ENCODE measurements at regions not wholly inside any gene's neighbourhood (a gene's known extent, or its start where the extent isn't known, plus 50 kb on each side); places are given as distances from the start of the nearest gene placed in this dataset.

- Histone ChIP-seq H3K9ac (no peak overlapping the region), H3K4me2 (no peak overlapping the region), H3K9me3 (peaks cover 11% of the 10 kb centered on the region), H4K20me1 (no peaks in the 10 kb centered on the region; the same call in 1 of the 2 replicates), H3K4me3 (no peak overlapping the region), H3K27me3 (no peaks in the 10 kb centered on the region), H3K36me3 (peaks cover 82% of the 10 kb centered on the region), H3K27ac (no peak overlapping the region), H3K4me1 (no peaks in the 10 kb centered on the region)
- TF ChIP-seq Cebpa-rat (IDR thresholded peaks at IDR 0.05): no peak
These were observed 414.2 kb upstream of the WWC1 start for GRCh38 chr5:167877114-167877722.

GRCh38 chr5:167877924-167878323, 413.5 kb upstream of the WWC1 start:
- Histone ChIP-seq H3K27ac (no peak overlapping the region), H3K27me3 (no peaks in the 10 kb centered on the region), H3K4me1 (no peaks in the 10 kb centered on the region), H3K4me2 (no peak overlapping the region), H3K4me3 (no peak overlapping the region), H3K36me3 (peaks cover 89% of the 10 kb centered on the region), H3K9ac (no peak overlapping the region), H4K20me1 (no peaks in the 10 kb centered on the region; the same call in 1 of the 2 replicates), H3K9me3 (peaks cover 18% of the 10 kb centered on the region)
- no peak for TF ChIP-seq Cebpa-rat (IDR thresholded peaks at IDR 0.05)

- Histone ChIP-seq H3K9me3 (peaks cover 18% of the 10 kb centered on the region), H3K4me3 (no peak overlapping the region), H3K4me1 (no peaks in the 10 kb centered on the region), H3K9ac (no peak overlapping the region), H3K27ac (no peak overlapping the region), H3K4me2 (no peak overlapping the region), H3K36me3 (peaks cover 85% of the 10 kb centered on the region), H4K20me1 (no peaks in the 10 kb centered on the region; the same call in 1 of the 2 replicates), H3K27me3 (no peaks in the 10 kb centered on the region)
- TF ChIP-seq Cebpa-rat (IDR thresholded peaks at IDR 0.05): no peak
These were observed 411.0 kb upstream of the WWC1 start for GRCh38 chr5:167880420-167880819.

- Histone ChIP-seq H3K27ac (no peak overlapping the region), H3K9me3 (peaks cover 18% of the 10 kb centered on the region), H3K36me3 (peaks cover 85% of the 10 kb centered on the region), H3K27me3 (no peaks in the 10 kb centered on the region), H3K9ac (no peak overlapping the region), H3K4me1 (no peaks in the 10 kb centered on the region), H3K4me3 (no peak overlapping the region), H3K4me2 (no peak overlapping the region), H4K20me1 (no peaks in the 10 kb centered on the region; the same call in 1 of the 2 replicates)
- no peak for TF ChIP-seq Cebpa-rat (IDR thresholded peaks at IDR 0.05)
These were observed 410.4 kb upstream of the WWC1 start for GRCh38 chr5:167881041-167881440.

GRCh38 chr5:167886196-167886595, 405.2 kb upstream of the WWC1 start:
- Histone ChIP-seq H3K27me3 (no peaks in the 10 kb centered on the region), H3K4me2 (no peak overlapping the region), H3K4me3 (no peak overlapping the region), H3K4me1 (no peaks in the 10 kb centered on the region; the same call in 1 of the 2 replicates), H3K27ac (no peak overlapping the region), H3K9me3 (peaks cover 17% of the 10 kb centered on the region), H4K20me1 (peaks cover 5% of the 10 kb centered on the region; the same call in 1 of the 2 replicates), H3K9ac (no peak overlapping the region), H3K36me3 (peaks cover 74% of the 10 kb centered on the region)
- TF ChIP-seq Cebpa-rat (IDR thresholded peaks at IDR 0.05): no peak

GRCh38 chr5:167888393-167888792, 403.1 kb upstream of the WWC1 start:
- H3K27me3 ChIP-seq: no peaks in the 10 kb centered on the region
- peaks cover 5% of the 10 kb centered on the region; the same call in 1 of the 2 replicates for H4K20me1 ChIP-seq
- no peak for TF ChIP-seq Cebpa-rat (IDR thresholded peaks at IDR 0.05)
- H3K4me3 ChIP-seq: no peak overlapping the region
- no peak overlapping the region for H3K9ac ChIP-seq
- no peak overlapping the region for H3K27ac ChIP-seq
- H3K4me1 ChIP-seq: no peaks in the 10 kb centered on the region; the same call in 1 of the 2 replicates
- H3K4me2 ChIP-seq: no peak overlapping the region
- H3K36me3 ChIP-seq: peaks cover 71% of the 10 kb centered on the region
- H3K9me3 ChIP-seq: no peaks in the 10 kb centered on the region

GRCh38 chr5:167889276-167889675, 402.2 kb upstream of the WWC1 start:
- H3K4me1 ChIP-seq: no peaks in the 10 kb centered on the region; the same call in 1 of the 2 replicates
- H3K4me2 ChIP-seq: no peak overlapping the region
- H3K9ac ChIP-seq: no peak overlapping the region
- peaks cover 5% of the 10 kb centered on the region; the same call in 1 of the 2 replicates for H4K20me1 ChIP-seq
- no peak overlapping the region for H3K4me3 ChIP-seq
- no peak for TF ChIP-seq Cebpa-rat (IDR thresholded peaks at IDR 0.05)
- no peaks in the 10 kb centered on the region for H3K27me3 ChIP-seq
- H3K36me3 ChIP-seq: peaks cover 74% of the 10 kb centered on the region
- H3K9me3 ChIP-seq: no peaks in the 10 kb centered on the region
- H3K27ac ChIP-seq: no peak overlapping the region

- Histone ChIP-seq H3K4me1 (no peaks in the 10 kb centered on the region; the same call in 1 of the 2 replicates), H3K4me3 (no peak overlapping the region), H3K9me3 (no peaks in the 10 kb centered on the region), H4K20me1 (peaks cover 10% of the 10 kb centered on the region; the same call in 1 of the 2 replicates), H3K27ac (no peak overlapping the region), H3K4me2 (no peak overlapping the region), H3K9ac (no peak overlapping the region), H3K36me3 (peaks cover 66% of the 10 kb centered on the region), H3K27me3 (no peaks in the 10 kb centered on the region)
- TF ChIP-seq Cebpa-rat (IDR thresholded peaks at IDR 0.05): no peak
These were observed 398.9 kb upstream of the WWC1 start for GRCh38 chr5:167892352-167893115.

- Histone ChIP-seq H3K36me3 (peaks cover 66% of the 10 kb centered on the region), H3K9ac (no peak overlapping the region), H3K27me3 (no peaks in the 10 kb centered on the region), H3K4me3 (no peak overlapping the region), H3K9me3 (no peaks in the 10 kb centered on the region), H3K27ac (no peak overlapping the region), H3K4me1 (no peaks in the 10 kb centered on the region; the same call in 1 of the 2 replicates), H3K4me2 (no peak overlapping the region), H4K20me1 (peaks cover 7% of the 10 kb centered on the region; the same call in 1 of the 2 replicates)
- no peak for TF ChIP-seq Cebpa-rat (IDR thresholded peaks at IDR 0.05)
These were observed 398.2 kb upstream of the WWC1 start for GRCh38 chr5:167893271-167893670.
